ENCODE measurements at regions not wholly inside any gene's neighbourhood (a gene's known extent, or its start where the extent isn't known, plus 50 kb on each side); places are given as distances from the start of the nearest gene placed in this dataset.
"Not testable (repeated sequence)": the region's sequence is repeated elsewhere in the genome, so short reads cannot be mapped to it uniquely, and the experiment has no call there.

GRCh38 chr11:103811870-103812455 lies 224.5 kb upstream of the DDI1 start:
- in situ Hi-C loops (cut with MboI; ENCODE audit: low sequenced_read_pairs, unreplicated experiment) = no loop called here
- no peak for TF ChIP-seq CTCF (IDR thresholded peaks at IDR 0.05; ENCODE audit: borderline replicate concordance, control extremely low read depth, extremely low read depth, insufficient read depth, missing control alignments)
- no peak for DNase-seq (ENCODE audit: low spot score)

GRCh38 chr11:103812680-103813079 lies 223.8 kb upstream of the DDI1 start:
- in situ Hi-C loops (cut with MboI; ENCODE audit: low sequenced_read_pairs, unreplicated experiment) = no loop called here
- no peak for TF ChIP-seq CTCF (IDR thresholded peaks at IDR 0.05; ENCODE audit: borderline replicate concordance, control extremely low read depth, extremely low read depth, insufficient read depth, missing control alignments)
- no peak for DNase-seq (ENCODE audit: low spot score)

GRCh38 chr11:103820345-103820744 lies 216.1 kb upstream of the DDI1 start:
- in situ Hi-C loops (cut with MboI; ENCODE audit: low sequenced_read_pairs, unreplicated experiment); DNase-seq (ENCODE audit: low spot score): not testable (repeated sequence)

GRCh38 chr11:103824116-103824515 lies 212.3 kb upstream of the DDI1 start:
- no peak for DNase-seq (ENCODE audit: low spot score)
- TF ChIP-seq CTCF (IDR thresholded peaks at IDR 0.05; ENCODE audit: borderline replicate concordance, control extremely low read depth, extremely low read depth, insufficient read depth, missing control alignments) = no peak
- in situ Hi-C loops (cut with MboI; ENCODE audit: low sequenced_read_pairs, unreplicated experiment) = no loop called here

GRCh38 chr11:103825469-103825868 lies 211.0 kb upstream of the DDI1 start:
- no peak for TF ChIP-seq CTCF (IDR thresholded peaks at IDR 0.05; ENCODE audit: borderline replicate concordance, control extremely low read depth, extremely low read depth, insufficient read depth, missing control alignments)
- in situ Hi-C loops (cut with MboI; ENCODE audit: low sequenced_read_pairs, unreplicated experiment) = no loop called here
- DNase-seq (ENCODE audit: low spot score) = no peak

GRCh38 chr11:103826856-103827255 lies 209.6 kb upstream of the DDI1 start:
- DNase-seq (ENCODE audit: low spot score) = no peak
- in situ Hi-C loops (cut with MboI; ENCODE audit: low sequenced_read_pairs, unreplicated experiment) = no loop called here
- TF ChIP-seq CTCF (IDR thresholded peaks at IDR 0.05; ENCODE audit: borderline replicate concordance, control extremely low read depth, extremely low read depth, insufficient read depth, missing control alignments) = no peak

- TF ChIP-seq CTCF (IDR thresholded peaks at IDR 0.05; ENCODE audit: borderline replicate concordance, control extremely low read depth, extremely low read depth, insufficient read depth, missing control alignments) = no peak
- in situ Hi-C loops (cut with MboI; ENCODE audit: low sequenced_read_pairs, unreplicated experiment) = no loop called here
- no peak for DNase-seq (ENCODE audit: low spot score)
Observed at GRCh38 chr11:103829596-103829995, 206.8 kb upstream of the DDI1 start.
